ENCODE measurements at regions not wholly inside any gene's neighbourhood (a gene's known extent, or its start where the extent isn't known, plus 50 kb on each side); places are given as distances from the start of the nearest gene placed in this dataset.
"Not testable (repeated sequence)": the region's sequence is repeated elsewhere in the genome, so short reads cannot be mapped to it uniquely, and the experiment has no call there.

DNA sequence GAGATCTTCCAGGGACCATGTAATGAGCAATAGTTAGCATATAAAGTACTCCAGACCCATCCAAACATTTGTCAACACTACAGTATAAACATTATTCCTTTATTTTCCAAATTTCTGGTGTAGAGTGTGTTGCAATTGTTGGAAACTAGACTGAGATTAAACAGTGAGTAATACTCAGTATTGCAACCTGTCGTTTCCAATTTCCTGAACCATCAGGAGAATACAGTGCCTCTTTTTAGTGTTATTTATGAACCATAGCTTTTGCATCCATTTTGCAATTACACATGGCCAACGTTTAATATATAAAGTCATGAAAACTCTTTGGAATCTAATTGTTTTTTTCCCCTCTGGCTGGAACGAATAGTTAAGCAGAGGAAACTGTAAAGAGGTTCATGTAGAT, 58.3 kb upstream of the DHRSX start:
- no peaks in the 10 kb centered on the region for H3K4me1 ChIP-seq (ENCODE audit: control insufficient read depth, insufficient read depth, low read length)

DNA sequence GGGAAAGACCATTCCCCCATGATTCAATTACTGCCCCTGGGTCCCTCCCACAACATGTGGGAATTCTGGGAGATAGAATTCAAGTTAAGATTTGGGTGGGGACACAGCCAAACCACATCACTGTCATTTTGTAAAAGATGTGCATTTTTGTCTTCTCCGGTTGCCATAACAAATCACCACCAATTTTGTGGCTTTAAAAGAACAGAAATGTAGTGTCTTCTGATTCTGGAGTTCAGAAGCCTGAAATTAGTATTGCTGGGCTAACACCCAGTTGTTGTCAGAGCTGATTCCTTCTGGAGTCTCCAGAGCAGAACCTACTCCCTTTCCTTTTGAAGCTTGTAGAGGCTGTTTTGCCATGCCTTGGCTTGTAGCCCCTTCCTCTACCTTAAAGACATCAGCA, 54.1 kb upstream of the DHRSX start:
- H3K27me3 ChIP-seq (ENCODE audit: control insufficient read depth, insufficient read depth, low read length): no peaks in the 10 kb centered on the region
- peaks cover 8% of the 10 kb centered on the region for H3K4me1 ChIP-seq (ENCODE audit: control insufficient read depth, insufficient read depth, low read length)
- no peaks in the 10 kb centered on the region for H3K36me3 ChIP-seq (ENCODE audit: control insufficient read depth, insufficient read depth, low read length)
- no peak overlapping the region for H3K27ac ChIP-seq (ENCODE audit: low read depth, low read length)
- H3K9me3 ChIP-seq (ENCODE audit: control insufficient read depth, insufficient read depth, low read length): peaks cover 7% of the 10 kb centered on the region; the same call in 1 of the 2 replicates
- no peak overlapping the region for H3K9ac ChIP-seq (ENCODE audit: low read depth, low read length)
- H3K4me3 ChIP-seq (ENCODE audit: low read depth, low read length): no peak overlapping the region

More for the DNA sequence above, 58.3 kb upstream of the DHRSX start:
- Histone ChIP-seq H3K9me3 (ENCODE audit: control insufficient read depth, insufficient read depth, low read length) (peaks cover 7% of the 10 kb centered on the region; the same call in 1 of the 2 replicates), H3K36me3 (ENCODE audit: control insufficient read depth, insufficient read depth, low read length) (no peaks in the 10 kb centered on the region), H3K27me3 (ENCODE audit: control insufficient read depth, insufficient read depth, low read length) (no peaks in the 10 kb centered on the region), H3K9ac (ENCODE audit: low read depth, low read length) (no peak overlapping the region), H3K27ac (ENCODE audit: low read depth, low read length) (no peak overlapping the region), H3K4me3 (ENCODE audit: low read depth, low read length) (no peak overlapping the region)

DNA sequence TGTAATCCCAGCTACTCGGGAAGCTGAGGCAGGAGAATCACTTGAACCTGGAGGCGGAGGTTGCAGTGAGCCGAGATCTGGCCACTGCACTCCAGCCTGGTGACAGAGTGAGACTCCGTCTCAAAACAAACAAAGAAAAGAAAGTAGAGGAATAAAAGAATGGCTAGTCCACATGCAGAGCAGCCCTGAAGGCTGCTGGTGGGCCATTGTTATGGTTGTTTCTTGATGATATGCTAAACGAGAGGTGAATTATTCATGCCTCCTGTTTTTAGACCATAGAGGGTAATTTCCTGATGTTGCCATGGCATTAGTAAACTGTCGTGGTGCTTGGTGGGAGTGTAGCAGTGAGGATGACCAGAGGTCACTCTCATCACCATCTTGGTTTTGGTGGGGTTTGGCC, 53.3 kb upstream of the DHRSX start:
- H3K4me3 ChIP-seq (ENCODE audit: low read depth, low read length); H3K9ac ChIP-seq (ENCODE audit: low read depth, low read length); H3K9me3 ChIP-seq (ENCODE audit: control insufficient read depth, insufficient read depth, low read length); H3K27me3 ChIP-seq (ENCODE audit: control insufficient read depth, insufficient read depth, low read length); H3K27ac ChIP-seq (ENCODE audit: low read depth, low read length); H3K36me3 ChIP-seq (ENCODE audit: control insufficient read depth, insufficient read depth, low read length): not testable (repeated sequence)
- H3K4me1 ChIP-seq (ENCODE audit: control insufficient read depth, insufficient read depth, low read length): peaks cover 14% of the 10 kb centered on the region

DNA sequence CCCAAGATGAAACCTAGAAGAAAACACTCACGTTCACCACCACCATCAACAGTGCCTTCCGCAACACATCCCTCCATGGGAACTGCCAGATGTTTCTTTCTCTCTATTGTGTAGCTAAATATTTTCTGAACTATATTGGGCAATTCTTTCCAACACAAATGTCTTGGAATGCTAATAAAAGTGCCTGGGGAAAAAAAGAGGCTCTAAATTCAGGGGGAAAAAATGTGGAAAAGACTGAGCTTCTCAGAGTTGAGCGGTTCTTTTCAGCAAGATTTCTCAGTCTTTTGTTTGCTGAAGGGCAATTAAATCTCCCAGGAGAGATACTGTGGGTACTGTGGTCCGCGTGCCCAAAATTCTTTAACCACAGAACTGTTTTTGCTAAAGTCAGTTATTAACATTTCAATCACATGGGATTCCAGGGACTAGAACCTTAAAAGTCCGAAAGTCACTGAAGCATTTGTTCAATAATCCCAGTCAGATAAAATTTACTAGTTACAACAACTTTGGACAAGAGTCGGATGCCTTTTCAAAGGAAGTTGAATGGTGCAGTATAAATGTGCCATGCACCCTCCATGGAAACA, 51.9 kb upstream of the DHRSX start:
- H3K36me3 ChIP-seq (ENCODE audit: control insufficient read depth, insufficient read depth, low read length): no peaks in the 10 kb centered on the region
- peaks cover 7% of the 10 kb centered on the region; the same call in 1 of the 2 replicates for H3K9me3 ChIP-seq (ENCODE audit: control insufficient read depth, insufficient read depth, low read length)
- peaks cover 22% of the 10 kb centered on the region for H3K4me1 ChIP-seq (ENCODE audit: control insufficient read depth, insufficient read depth, low read length)
- no peaks in the 10 kb centered on the region for H3K27me3 ChIP-seq (ENCODE audit: control insufficient read depth, insufficient read depth, low read length)
- no peak overlapping the region for H3K9ac ChIP-seq (ENCODE audit: low read depth, low read length)
- H3K4me3 ChIP-seq (ENCODE audit: low read depth, low read length): no peak overlapping the region
- no peak overlapping the region for H3K27ac ChIP-seq (ENCODE audit: low read depth, low read length)

DNA sequence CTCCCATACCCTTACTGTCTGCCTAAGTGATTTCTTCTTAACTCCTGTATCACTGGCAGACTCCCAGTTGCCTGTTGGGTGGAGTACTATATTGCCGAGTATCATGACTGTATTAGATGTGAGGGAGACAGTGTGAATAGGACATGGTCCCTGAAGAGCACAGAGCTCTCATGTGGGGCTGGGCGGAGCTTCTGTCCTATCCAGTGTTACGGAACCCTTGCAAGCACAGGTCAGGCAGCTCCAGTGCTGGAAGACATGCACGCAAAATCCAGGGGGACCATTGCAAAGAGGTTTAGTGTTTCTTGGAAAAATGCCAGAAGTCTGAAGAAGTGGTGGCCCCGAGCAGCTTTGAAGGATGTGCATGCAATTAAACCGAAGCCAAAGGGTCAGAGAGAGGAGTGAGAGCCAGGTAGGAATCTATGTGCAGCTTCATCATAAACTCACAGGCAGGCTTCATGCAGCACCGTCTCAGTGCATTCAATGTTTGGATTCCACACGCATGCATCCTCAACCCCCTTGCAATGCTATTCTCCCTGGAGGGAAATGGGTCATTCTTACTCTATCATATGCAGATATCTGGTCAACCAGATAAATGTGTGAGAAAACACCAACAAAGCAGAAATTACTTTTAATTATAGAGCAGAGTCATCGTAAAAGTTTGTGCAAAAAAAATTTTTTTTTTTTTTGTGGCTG, 49.7 kb upstream of the DHRSX start:
- Histone ChIP-seq H3K9ac (ENCODE audit: low read depth, low read length) (no peak overlapping the region), H3K36me3 (ENCODE audit: control insufficient read depth, insufficient read depth, low read length) (no peaks in the 10 kb centered on the region), H3K4me3 (ENCODE audit: low read depth, low read length) (no peak overlapping the region), H3K27ac (ENCODE audit: low read depth, low read length) (no peak overlapping the region), H3K4me1 (ENCODE audit: control insufficient read depth, insufficient read depth, low read length) (peaks cover 22% of the 10 kb centered on the region), H3K9me3 (ENCODE audit: control insufficient read depth, insufficient read depth, low read length) (peaks cover 21% of the 10 kb centered on the region), H3K27me3 (ENCODE audit: control insufficient read depth, insufficient read depth, low read length) (no peaks in the 10 kb centered on the region)
